Right atrium auricular region (tissue), 2 donors: ENCODE measurements at regions not wholly inside any gene's neighbourhood (a gene's known extent, or its start where the extent isn't known, plus 50 kb on each side); places are given as distances from the start of the nearest gene placed in this dataset.

Experiments used
- DNase-seq: peaks from one replicate; pipeline ENCODE4 v3.0.0-alpha.2; 2019; ENCODE audit warnings: low spot score
- H3K27ac ChIP-seq, 2 donors: fragments of 200-600 bp; sonication (generic); 1 replicate in 1 of 2; 2 replicates in 1 of 2; pipeline ENCODE4 v1.5.1; 2016 to 2019
- H3K27me3 ChIP-seq, 2 donors: fragments of 200-600 bp; sonication (generic); one replicate each; pipeline versions ENCODE4 v1.5.1 to v1.6.0; 2017 to 2019
- H3K36me3 ChIP-seq: fragments of 200-600 bp; sonication (generic); one replicate; pipeline ENCODE4 v1.5.1; 2016
- H3K4me1 ChIP-seq, 2 donors: fragments of 200-600 bp; sonication (generic); one replicate each; pipeline versions ENCODE4 v1.5.1 to v1.6.0; 2017 to 2019
- H3K4me3 ChIP-seq, 2 donors: fragments of 200-600 bp; sonication (generic); 1 replicate in 1 of 2; 2 replicates in 1 of 2; pipeline ENCODE4 v1.5.1; 2017 to 2019; ENCODE audit warnings: mild to moderate bottlenecking in 1 of 2, moderate library complexity in 1 of 2
- H3K9me3 ChIP-seq, 2 donors: fragments of 200-600 bp; sonication (generic); one replicate each; pipeline ENCODE4 v1.5.1; 2019
- TF ChIP-seq, protein P1 (sequence below), 2 donors: fragments of 200-600 bp; sonication (generic); IDR thresholded peaks; one replicate each; pipeline ENCODE4 v1.5.1; 2019; ENCODE audit warnings: antibody characterized with exemption in 2 of 2

- H3K27me3 ChIP-seq = no peaks in the 10 kb centered on the region
- no peaks in the 10 kb centered on the region for H3K36me3 ChIP-seq
- no peak overlapping the region for H3K27ac ChIP-seq
- no peak for DNase-seq
- TF ChIP-seq, protein P1, sequence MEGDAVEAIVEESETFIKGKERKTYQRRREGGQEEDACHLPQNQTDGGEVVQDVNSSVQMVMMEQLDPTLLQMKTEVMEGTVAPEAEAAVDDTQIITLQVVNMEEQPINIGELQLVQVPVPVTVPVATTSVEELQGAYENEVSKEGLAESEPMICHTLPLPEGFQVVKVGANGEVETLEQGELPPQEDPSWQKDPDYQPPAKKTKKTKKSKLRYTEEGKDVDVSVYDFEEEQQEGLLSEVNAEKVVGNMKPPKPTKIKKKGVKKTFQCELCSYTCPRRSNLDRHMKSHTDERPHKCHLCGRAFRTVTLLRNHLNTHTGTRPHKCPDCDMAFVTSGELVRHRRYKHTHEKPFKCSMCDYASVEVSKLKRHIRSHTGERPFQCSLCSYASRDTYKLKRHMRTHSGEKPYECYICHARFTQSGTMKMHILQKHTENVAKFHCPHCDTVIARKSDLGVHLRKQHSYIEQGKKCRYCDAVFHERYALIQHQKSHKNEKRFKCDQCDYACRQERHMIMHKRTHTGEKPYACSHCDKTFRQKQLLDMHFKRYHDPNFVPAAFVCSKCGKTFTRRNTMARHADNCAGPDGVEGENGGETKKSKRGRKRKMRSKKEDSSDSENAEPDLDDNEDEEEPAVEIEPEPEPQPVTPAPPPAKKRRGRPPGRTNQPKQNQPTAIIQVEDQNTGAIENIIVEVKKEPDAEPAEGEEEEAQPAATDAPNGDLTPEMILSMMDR (IDR thresholded peaks at IDR 0.05) = no peak
- no peaks in the 10 kb centered on the region for H3K9me3 ChIP-seq
- H3K4me1 ChIP-seq = no peaks in the 10 kb centered on the region
- no peak overlapping the region for H3K4me3 ChIP-seq
Measured at GRCh38 chr14:41506552-41506951, 100.1 kb upstream of the LRFN5 start.

GRCh38 chr14:41505491-41505890 is 101.2 kb upstream of the LRFN5 start:
- H3K27me3 ChIP-seq = no peaks in the 10 kb centered on the region
- no peaks in the 10 kb centered on the region for H3K9me3 ChIP-seq
- TF ChIP-seq, protein P1 (IDR thresholded peaks at IDR 0.05) = no peak
- no peaks in the 10 kb centered on the region for H3K36me3 ChIP-seq
- H3K27ac ChIP-seq = no peak overlapping the region
- no peaks in the 10 kb centered on the region for H3K4me1 ChIP-seq
- no peak for DNase-seq
- H3K4me3 ChIP-seq = no peak overlapping the region

- DNase-seq = no peak
- no peaks in the 10 kb centered on the region for H3K9me3 ChIP-seq
- no peaks in the 10 kb centered on the region for H3K36me3 ChIP-seq
- H3K27ac ChIP-seq = no peak overlapping the region
- TF ChIP-seq, protein P1 (IDR thresholded peaks at IDR 0.05) = no peak
- H3K4me1 ChIP-seq = no peaks in the 10 kb centered on the region
- no peaks in the 10 kb centered on the region for H3K27me3 ChIP-seq
- no peak overlapping the region for H3K4me3 ChIP-seq
Measured at GRCh38 chr14:41498959-41499358, 107.7 kb upstream of the LRFN5 start.

GRCh38 chr14:41490323-41490722 is 116.4 kb upstream of the LRFN5 start:
- TF ChIP-seq, protein P1 (IDR thresholded peaks at IDR 0.05) = no peak
- no peaks in the 10 kb centered on the region for H3K36me3 ChIP-seq
- no peak for DNase-seq

DNA sequence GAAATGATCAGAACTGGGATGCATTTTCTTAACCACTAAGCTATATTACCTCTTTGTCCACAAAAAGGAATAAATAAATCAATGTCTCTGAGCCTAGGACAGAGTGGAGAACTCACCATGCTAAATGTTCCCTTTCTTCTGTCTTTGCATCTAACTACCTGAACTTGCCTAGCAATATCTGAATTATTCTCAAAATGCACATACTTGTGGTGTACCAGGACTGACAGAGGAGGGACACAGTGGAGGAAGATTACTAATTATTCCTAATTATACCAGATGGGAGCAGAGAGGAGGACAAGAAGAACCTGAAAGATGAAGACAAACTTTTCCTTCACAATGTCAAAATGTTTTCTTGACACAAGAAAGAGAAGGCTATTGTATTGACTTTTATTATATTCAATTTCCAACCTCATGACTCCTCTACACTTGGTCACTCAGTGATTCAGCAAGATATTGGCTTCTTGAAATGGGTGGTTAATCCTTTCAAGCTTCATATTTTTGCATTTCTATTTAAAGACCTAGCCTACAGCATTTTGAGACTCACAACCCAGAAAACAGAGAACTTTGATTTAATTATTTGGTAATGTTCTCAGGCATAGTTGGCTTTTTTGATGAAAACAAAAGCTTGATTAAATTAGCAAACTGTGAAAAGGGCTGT is 117.2 kb upstream of the LRFN5 start:
- TF ChIP-seq, protein P1 (IDR thresholded peaks at IDR 0.05) = no peak
- no peaks in the 10 kb centered on the region for H3K27me3 ChIP-seq
- no peaks in the 10 kb centered on the region for H3K36me3 ChIP-seq
- no peaks in the 10 kb centered on the region for H3K4me1 ChIP-seq
- H3K27ac ChIP-seq = no peak overlapping the region
- no peak overlapping the region for H3K4me3 ChIP-seq
- no peak for DNase-seq
- H3K9me3 ChIP-seq = no peaks in the 10 kb centered on the region

More at GRCh38 chr14:41490323-41490722, 116.4 kb upstream of the LRFN5 start:
- Histone ChIP-seq H3K4me3 (no peak overlapping the region), H3K27ac (no peak overlapping the region), H3K4me1 (no peaks in the 10 kb centered on the region), H3K9me3 (no peaks in the 10 kb centered on the region), H3K27me3 (no peaks in the 10 kb centered on the region)

DNA sequence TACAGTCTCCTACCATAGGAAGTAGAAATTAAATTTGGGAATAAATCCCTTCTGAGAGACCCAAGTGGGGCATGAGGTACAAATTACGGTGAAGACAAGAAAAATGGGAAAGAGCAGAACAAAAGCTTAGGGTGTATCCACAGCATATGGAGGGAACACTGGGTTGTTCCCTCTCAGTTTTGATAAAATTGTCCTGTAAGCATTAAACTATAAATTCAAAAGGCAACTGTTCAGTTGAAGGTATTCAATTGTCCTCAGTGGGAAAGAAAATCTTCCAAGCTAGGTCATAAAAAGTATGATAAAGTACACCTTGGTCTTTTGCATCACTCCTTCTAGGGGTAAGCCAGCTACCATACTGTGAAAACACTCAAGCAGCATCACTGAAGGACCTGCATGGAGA is 118.3 kb upstream of the LRFN5 start:
- Histone ChIP-seq H3K36me3 (no peaks in the 10 kb centered on the region), H3K27ac (no peak overlapping the region), H3K4me3 (no peak overlapping the region), H3K9me3 (no peaks in the 10 kb centered on the region), H3K4me1 (no peaks in the 10 kb centered on the region), H3K27me3 (no peaks in the 10 kb centered on the region)
- DNase-seq = no peak
- TF ChIP-seq, protein P1 (IDR thresholded peaks at IDR 0.05) = no peak
